RWPE2 (cell line): ENCODE measurements at regions not wholly inside any gene's neighbourhood (a gene's known extent, or its start where the extent isn't known, plus 50 kb on each side); places are given as distances from the start of the nearest gene placed in this dataset.

Experiments used
- ATAC-seq: fragments of 200-7000 bp; cut with Tn5 transposase; 3 replicates; pipeline ENCODE4 v1.9.1; 2021; ENCODE audit warnings: low read depth
- DNase-seq: peaks from one replicate; pipeline ENCODE4 v3.0.0-alpha.2; 2020; ENCODE audit warnings: low spot score
- H3K27ac ChIP-seq: fragments of 450-650 bp; 2 replicates; pipeline ENCODE4 v1.5.1; 2017; ENCODE audit warnings: mild to moderate bottlenecking; ENCODE audit not compliant: poor library complexity, severe bottlenecking
- H3K27me3 ChIP-seq: fragments of 250-450 bp; sonication (Bioruptor Pico); 2 replicates; pipeline ENCODE4 v1.5.1; 2021; ENCODE audit warnings: mild to moderate bottlenecking, moderate library complexity; ENCODE audit not compliant: insufficient read depth, poor library complexity, severe bottlenecking
- H3K36me3 ChIP-seq: fragments of 250-450 bp; sonication (Bioruptor Pico); 2 replicates; pipeline ENCODE4 v1.5.1; 2020; ENCODE audit warnings: low read depth, mild to moderate bottlenecking, moderate library complexity
- H3K4me1 ChIP-seq: fragments of 250-450 bp; sonication (Bioruptor Pico); 2 replicates; pipeline ENCODE4 v1.5.1; 2021; ENCODE audit warnings: mild to moderate bottlenecking, moderate library complexity; ENCODE audit not compliant: insufficient read depth, poor library complexity, severe bottlenecking
- H3K4me3 ChIP-seq: fragments of 250-450 bp; sonication (Bioruptor Pico); 2 replicates; pipeline ENCODE4 v1.5.1; 2021; ENCODE audit warnings: mild to moderate bottlenecking, moderate library complexity; ENCODE audit not compliant: severe bottlenecking
- H3K9me3 ChIP-seq: fragments of 250-450 bp; sonication (Bioruptor Pico); 2 replicates; pipeline ENCODE4 v1.5.1; 2021; ENCODE audit warnings: mild to moderate bottlenecking, moderate library complexity; ENCODE audit not compliant: severe bottlenecking
- CTCF ChIP-seq: fragments of 450-650 bp; IDR thresholded peaks from one replicate; pipeline ENCODE4 v1.5.1; 2017; ENCODE audit warnings: mild to moderate bottlenecking, moderate library complexity; ENCODE audit not compliant: poor library complexity, severe bottlenecking

GRCh38 chr9:73892335-73892734, 604.8 kb upstream of the RORB start:
- TF ChIP-seq CTCF = no peak
- ATAC-seq = no peak
- Histone ChIP-seq H3K27ac (no peak overlapping the region), H3K4me1 (no peaks in the 10 kb centered on the region), H3K27me3 (no peaks in the 10 kb centered on the region), H3K36me3 (no peaks in the 10 kb centered on the region), H3K4me3 (no peak overlapping the region), H3K9me3 (no peaks in the 10 kb centered on the region)
- no peak for DNase-seq

- no peaks in the 10 kb centered on the region for H3K9me3 ChIP-seq
- no peaks in the 10 kb centered on the region for H3K27me3 ChIP-seq
- no peaks in the 10 kb centered on the region for H3K36me3 ChIP-seq
- no peak for TF ChIP-seq CTCF
- H3K27ac ChIP-seq = no peak overlapping the region
- DNase-seq = no peak
- no peak overlapping the region for H3K4me3 ChIP-seq
- ATAC-seq = no peak
- no peaks in the 10 kb centered on the region for H3K4me1 ChIP-seq
These were observed 603.9 kb upstream of the RORB start for GRCh38 chr9:73893230-73893629.

GRCh38 chr9:73896061-73896460, 601.1 kb upstream of the RORB start:
- no peak for DNase-seq

GRCh38 chr9:73906671-73907070, 590.5 kb upstream of the RORB start:
- ATAC-seq (no peak), DNase-seq (no peak)
- no peaks in the 10 kb centered on the region for H3K9me3 ChIP-seq
- no peaks in the 10 kb centered on the region for H3K27me3 ChIP-seq
- TF ChIP-seq CTCF = no peak
- H3K4me3 ChIP-seq = no peak overlapping the region
- no peaks in the 10 kb centered on the region for H3K36me3 ChIP-seq
- no peak overlapping the region for H3K27ac ChIP-seq
- no peaks in the 10 kb centered on the region for H3K4me1 ChIP-seq

More at GRCh38 chr9:73896061-73896460, 601.1 kb upstream of the RORB start:
- Histone ChIP-seq H3K4me1 (no peaks in the 10 kb centered on the region), H3K27ac (no peak overlapping the region), H3K9me3 (no peaks in the 10 kb centered on the region), H3K4me3 (no peak overlapping the region), H3K27me3 (no peaks in the 10 kb centered on the region), H3K36me3 (no peaks in the 10 kb centered on the region)
- ATAC-seq = no peak
- no peak for TF ChIP-seq CTCF

- DNase-seq (no peak), ATAC-seq (no peak)
- no peak for TF ChIP-seq CTCF
These were observed 585.3 kb upstream of the RORB start for GRCh38 chr9:73911804-73912203.

More at GRCh38 chr9:73911804-73912203, 585.3 kb upstream of the RORB start:
- H3K4me1 ChIP-seq = no peaks in the 10 kb centered on the region
- H3K27me3 ChIP-seq = no peaks in the 10 kb centered on the region
- H3K9me3 ChIP-seq = no peaks in the 10 kb centered on the region
- no peak overlapping the region for H3K27ac ChIP-seq
- H3K4me3 ChIP-seq = no peak overlapping the region
- no peaks in the 10 kb centered on the region for H3K36me3 ChIP-seq
